Ishikawa (cell line): ENCODE measurements at regions not wholly inside any gene's neighbourhood (a gene's known extent, or its start where the extent isn't known, plus 50 kb on each side); places are given as distances from the start of the nearest gene placed in this dataset.

Source experiments
- CREB1 ChIP-seq: IDR thresholded peaks from 2 replicates; pipeline ENCODE4 v1.6.1; 2012; ENCODE audit warnings: low read depth
- EGR1 ChIP-seq: IDR thresholded peaks from 2 replicates; pipeline ENCODE4 v1.6.1; 2012
- EP300 ChIP-seq: IDR thresholded peaks from 2 replicates; pipeline ENCODE4 v1.6.1; 2012; ENCODE audit warnings: borderline replicate concordance
- FOXM1 ChIP-seq: IDR thresholded peaks from 2 replicates; pipeline ENCODE4 v1.6.1; 2012; ENCODE audit warnings: low read depth, borderline replicate concordance
- NFIC ChIP-seq: IDR thresholded peaks from 2 replicates; pipeline ENCODE4 v1.6.1; 2012
- TAF1 ChIP-seq: IDR thresholded peaks from 2 replicates; pipeline ENCODE4 v1.6.1; 2012; ENCODE audit warnings: low read depth, mild to moderate bottlenecking

GRCh38 chr1:224486801-224487583, 52.4 kb upstream of the WDR26 start:
- TF ChIP-seq CREB1 (no peak), EP300 (no peak), TAF1 (no peak), FOXM1 (no peak), NFIC (no peak), EGR1 (no peak)
